Left lung (tissue), 4 donors: ENCODE measurements at regions not wholly inside any gene's neighbourhood (a gene's known extent, or its start where the extent isn't known, plus 50 kb on each side); places are given as distances from the start of the nearest gene placed in this dataset.

Source experiments
- ATAC-seq: fragments of 200-7000 bp; cut with Tn5 transposase; one replicate; pipeline ENCODE4 v1.9.1; 2020; ENCODE audit warnings: moderate library complexity
- DNase-seq, 4 donors: peaks; one replicate each; pipeline ENCODE4 v3.0.0-alpha.2; 2013 to 2020
- H3K27ac ChIP-seq, 2 donors: fragments of 200-600 bp; sonication (generic) in 1 of 2; one replicate each; pipeline versions ENCODE4 v1.5.0 to v1.8.0; 2020 to 2021
- H3K27me3 ChIP-seq, 2 donors: fragments of 200-600 bp; sonication (generic) in 1 of 2; one replicate each; pipeline versions ENCODE4 v1.5.0 to v1.8.0; 2020 to 2021
- H3K36me3 ChIP-seq, 2 donors: fragments of 200-600 bp; sonication (generic) in 1 of 2; one replicate each; pipeline versions ENCODE4 v1.5.0 to v1.8.0; 2020 to 2021
- H3K4me1 ChIP-seq, 2 donors: fragments of 200-600 bp; one replicate each; pipeline ENCODE4 v1.8.0; 2021
- H3K4me3 ChIP-seq, 2 donors: fragments of 200-600 bp; sonication (generic) in 1 of 2; one replicate each; pipeline versions ENCODE4 v1.5.0 to v1.8.0; 2020 to 2021; ENCODE audit warnings: mild to moderate bottlenecking in 1 of 2
- H3K9me3 ChIP-seq, 2 donors: fragments of 200-600 bp; sonication (generic) in 1 of 2; one replicate each; pipeline versions ENCODE4 v1.5.0 to v1.8.0; 2020 to 2021
- CTCF ChIP-seq, 2 donors: fragments of 200-600 bp; sonication (generic) in 1 of 2; IDR thresholded peaks; one replicate each; pipeline versions ENCODE4 v1.5.0 to v1.8.0; 2021; ENCODE audit warnings: antibody characterized with exemption in 2 of 2
- intact Hi-C, 2 donors: fragments of 100-400 bp; cut with DNase I; formaldehyde crosslinking; loops; one replicate each; pipeline versions ENCODE4 v1.11.2 to v1.14.2; 2022
- donor health status: DM: no; HTN: yes; CAD: no.
- donor health status: DM: no; HTN: no; CAD: no.

GRCh38 chr15:31464216-31465082, 137.8 kb downstream of the KLF13 start:
- DNase-seq (no peak), ATAC-seq (no peak)
- Histone ChIP-seq H3K27me3 (peaks cover 0 to 6% of the 10 kb centered on the region in 2 donors), H3K27ac (no peak overlapping the region), H3K9me3 (no peaks in the 10 kb centered on the region), H3K4me3 (no peak overlapping the region), H3K4me1 (no peaks in the 10 kb centered on the region), H3K36me3 (no peaks in the 10 kb centered on the region)
- TF ChIP-seq CTCF (IDR thresholded peaks at IDR 0.05) = no peak
- intact Hi-C loops = no loop called here

GRCh38 chr15:31465083-31465955, 138.7 kb downstream of the KLF13 start:
- TF ChIP-seq CTCF (IDR thresholded peaks at IDR 0.05) = no peak
- intact Hi-C loops = no loop called here
- Histone ChIP-seq H3K27me3 (peaks cover 0 to 6% of the 10 kb centered on the region in 2 donors), H3K27ac (no peak overlapping the region), H3K36me3 (no peaks in the 10 kb centered on the region), H3K4me3 (no peak overlapping the region), H3K4me1 (no peaks in the 10 kb centered on the region), H3K9me3 (no peaks in the 10 kb centered on the region)
- ATAC-seq = peak; percentile 87
- no peak for DNase-seq

GRCh38 chr15:31467361-31467760, 140.7 kb downstream of the KLF13 start:
- intact Hi-C loops = no loop called here
- no peaks in the 10 kb centered on the region for H3K36me3 ChIP-seq
- H3K27ac ChIP-seq = no peak overlapping the region
- peaks cover 0 to 2% of the 10 kb centered on the region in 2 donors for H3K4me1 ChIP-seq
- TF ChIP-seq CTCF (IDR thresholded peaks at IDR 0.05) = no peak
- ATAC-seq (no peak), DNase-seq (no peak)
- no peak overlapping the region for H3K4me3 ChIP-seq
- no peaks in the 10 kb centered on the region for H3K9me3 ChIP-seq
- H3K27me3 ChIP-seq = peaks cover 0 to 6% of the 10 kb centered on the region in 2 donors

GRCh38 chr15:31468911-31469785, 142.5 kb downstream of the KLF13 start:
- Histone ChIP-seq H3K4me3 (no peak overlapping the region), H3K36me3 (no peaks in the 10 kb centered on the region), H3K9me3 (no peaks in the 10 kb centered on the region), H3K4me1 (peaks cover 8 to 15% of the 10 kb centered on the region in 2 donors), H3K27ac (no peak overlapping the region), H3K27me3 (peaks cover 0 to 6% of the 10 kb centered on the region in 2 donors)
- TF ChIP-seq CTCF (IDR thresholded peaks at IDR 0.05) = no peak
- ATAC-seq = no peak
- DNase-seq = no peak
- intact Hi-C loops = no loop called here
